Activated CD4-positive, alpha-beta T cell treated with anti-CD3 and anti-CD28 coated beads, Interleukin-10, Interleukin-2, amounts not matched to agents 100 ng/mL and 50 ng/mL, durations not matched to agents 16 hours and 8 hours (primary cell): ENCODE measurements at regions not wholly inside any gene's neighbourhood (a gene's known extent, or its start where the extent isn't known, plus 50 kb on each side); places are given as distances from the start of the nearest gene placed in this dataset.
"Not testable (repeated sequence)": the region's sequence is repeated elsewhere in the genome, so short reads cannot be mapped to it uniquely, and the experiment has no call there.

Experiments used
- DNase-seq: peaks from one replicate; pipeline ENCODE4 v3.0.0-alpha.2; 2020

DNA sequence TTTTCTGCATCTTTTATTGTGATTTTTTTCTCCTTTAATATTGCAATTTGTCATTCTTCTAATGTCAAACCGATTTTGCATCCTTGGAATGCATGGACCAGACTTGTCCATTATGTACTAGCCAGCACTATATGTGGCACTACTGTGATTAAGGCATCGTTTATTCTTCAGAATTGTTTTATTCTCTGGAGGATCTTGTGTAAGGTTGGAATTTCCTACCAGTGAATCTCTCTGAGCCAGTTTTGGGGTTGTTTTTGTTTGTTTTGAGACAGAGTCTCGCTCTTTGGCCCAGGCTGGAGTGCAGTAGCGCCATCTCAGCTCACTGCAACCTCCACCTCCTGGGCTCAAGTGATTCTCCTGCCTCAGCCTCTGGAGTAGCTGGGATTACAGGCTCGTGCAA is 58.5 kb downstream of the IGLL5 start:
- no peak for DNase-seq

GRCh38 chr22:22948651-22949571 is 61.3 kb downstream of the IGLL5 start:
- no peak for DNase-seq

DNA sequence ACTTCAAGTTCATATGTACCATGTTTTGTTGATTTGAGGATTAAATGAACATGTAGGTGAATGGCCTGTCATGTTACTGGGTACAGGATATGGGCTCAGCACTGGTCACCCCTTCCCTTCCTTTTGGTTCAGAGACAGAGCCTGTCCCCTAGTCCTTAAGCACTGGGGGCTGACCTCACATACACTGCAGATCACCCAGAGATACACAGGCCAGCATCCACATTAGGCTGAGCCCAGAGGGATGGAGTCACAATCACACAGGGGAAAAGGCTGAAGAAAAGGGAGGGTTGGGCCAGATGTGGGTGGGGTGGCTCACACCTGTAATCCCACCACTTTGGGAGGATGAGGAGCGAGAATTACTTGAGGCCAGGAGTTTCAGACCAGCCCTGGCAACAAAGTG is 62.3 kb downstream of the IGLL5 start:
- no peak for DNase-seq

DNA sequence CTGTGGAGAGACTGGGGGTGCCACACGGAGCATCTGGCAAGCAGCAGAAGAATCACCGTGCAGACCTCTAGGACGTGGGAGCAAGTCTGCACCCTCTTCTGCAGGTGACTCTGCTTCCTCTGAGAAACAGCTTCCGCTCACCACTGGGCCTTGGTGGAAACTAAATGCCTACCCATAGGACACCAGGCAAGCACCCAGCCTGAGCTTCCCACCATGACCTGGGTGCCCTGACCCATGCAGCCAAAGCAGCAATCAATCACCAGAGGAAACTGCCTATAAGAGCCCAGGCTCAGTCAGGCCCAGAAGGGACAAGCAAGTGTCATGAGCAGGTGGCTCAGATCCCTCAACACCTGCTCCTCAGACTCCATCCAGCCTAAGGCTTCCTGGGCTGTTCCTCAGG is 63.4 kb downstream of the IGLL5 start:
- no peak for DNase-seq

- no peak for DNase-seq
These were observed 65.1 kb downstream of the IGLL5 start for GRCh38 chr22:22952531-22953280.

DNA sequence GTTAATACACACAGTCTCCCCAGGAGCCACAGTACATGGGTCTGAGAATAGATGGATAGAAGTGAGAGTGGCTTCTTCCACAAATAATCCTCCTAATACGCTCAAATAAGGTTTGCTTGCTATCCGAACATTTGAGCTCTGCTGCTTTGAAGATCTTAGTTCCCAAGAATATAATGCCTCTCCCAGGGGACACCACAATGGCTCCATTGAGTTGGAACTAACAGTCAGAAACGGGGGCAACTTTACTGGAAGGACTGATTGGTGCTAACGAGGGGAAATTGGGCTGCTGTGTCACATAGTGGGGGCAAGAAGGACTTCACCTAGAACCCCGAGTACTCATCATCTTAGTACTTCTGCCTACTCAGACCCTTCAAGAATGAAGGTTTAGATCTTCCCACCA is 66.2 kb downstream of the IGLL5 start:
- DNase-seq = no peak

DNA sequence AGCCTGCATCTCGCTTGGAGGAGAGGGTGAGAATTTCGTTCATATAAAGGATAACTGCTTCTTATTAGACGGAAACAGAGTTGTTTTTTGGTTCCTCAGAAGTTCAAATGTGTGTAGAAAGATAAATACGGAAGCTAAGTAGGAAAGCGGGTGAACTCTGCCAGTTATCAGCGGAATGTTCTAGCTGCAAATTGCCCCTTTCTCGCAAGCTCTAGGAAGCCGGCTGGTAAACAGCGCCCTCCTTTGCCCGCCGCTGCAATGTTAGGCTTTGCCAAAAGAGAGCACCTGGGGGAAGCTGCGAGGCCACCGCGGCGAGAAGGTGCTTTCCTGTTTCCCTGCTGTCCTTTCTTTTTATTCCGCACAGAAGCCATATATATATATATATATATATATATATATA is 67.0 kb downstream of the IGLL5 start:
- DNase-seq = peak; percentile 20

- no peak for DNase-seq
These were observed 67.7 kb downstream of the IGLL5 start for GRCh38 chr22:22955276-22955798.

DNA sequence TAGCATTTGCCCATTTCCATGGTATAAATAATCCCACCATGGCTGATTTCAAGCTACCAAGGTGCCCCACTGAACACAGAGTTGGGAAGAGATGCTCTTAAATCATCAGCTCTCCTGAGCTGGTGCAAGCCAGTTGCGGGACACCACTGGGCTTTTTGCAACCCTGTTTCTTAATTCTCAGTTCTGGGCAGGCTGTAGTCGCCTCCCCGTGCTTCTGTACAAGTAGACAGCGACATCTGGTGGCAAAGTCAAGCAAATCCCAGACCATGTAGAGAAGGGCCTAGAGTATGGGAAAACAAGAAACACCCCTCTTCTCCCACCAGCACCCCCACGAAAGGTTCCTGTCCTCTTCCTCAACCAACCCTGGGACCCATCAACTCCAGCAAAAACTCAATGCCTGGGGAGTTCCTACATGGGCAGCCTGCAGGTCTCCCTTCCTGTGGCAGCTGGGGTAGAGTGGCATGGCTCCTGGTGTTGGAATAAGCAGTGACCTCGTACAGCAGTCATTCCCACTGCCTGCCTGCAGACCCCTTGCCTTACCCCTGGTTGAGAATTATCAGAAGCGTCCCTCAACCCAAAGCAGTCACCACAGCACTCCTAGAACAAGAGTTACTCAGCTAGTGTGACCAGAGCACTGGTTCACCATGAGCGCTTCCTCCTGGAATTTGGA is 68.4 kb downstream of the IGLL5 start:
- DNase-seq = peak; percentile 75

DNA sequence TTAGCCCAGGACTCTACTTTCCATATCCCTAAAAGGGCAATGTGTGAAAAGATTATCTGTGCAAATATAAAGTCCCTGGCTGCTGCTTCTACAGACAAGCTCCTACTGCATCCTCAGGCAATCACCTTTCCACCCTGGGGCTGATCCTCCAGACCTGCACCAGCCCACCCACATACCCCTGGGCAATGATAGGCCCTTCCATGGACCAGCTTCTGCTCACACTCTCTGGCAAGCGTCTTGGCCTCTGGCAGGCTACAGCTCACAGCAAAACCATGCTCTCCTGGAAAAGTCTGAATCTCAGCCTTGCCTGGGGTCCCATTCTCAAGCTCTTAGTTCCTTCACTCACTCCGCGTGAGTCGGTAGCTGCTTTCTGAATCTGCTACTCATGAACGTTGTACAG is 69.5 kb downstream of the IGLL5 start:
- DNase-seq = no peak

DNA sequence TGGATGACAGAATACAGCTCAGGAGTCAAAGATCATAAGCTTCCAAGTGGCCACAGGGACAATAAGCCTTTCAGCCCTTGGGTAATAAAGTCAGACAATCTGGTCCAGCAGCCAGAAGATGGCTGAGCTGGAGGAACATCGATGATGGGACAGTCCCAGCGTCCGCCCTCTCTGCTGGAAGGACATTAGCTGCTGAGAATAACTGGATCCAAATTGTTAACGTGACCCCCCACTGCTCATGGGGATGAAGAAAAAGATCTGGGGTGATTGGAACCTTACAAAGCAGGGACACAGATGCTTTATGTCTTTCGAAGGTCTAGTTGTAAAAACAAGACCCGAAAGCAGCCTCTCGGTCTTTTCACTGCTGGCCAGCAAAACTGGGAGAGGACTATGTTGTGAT is 71.0 kb downstream of the IGLL5 start:
- DNase-seq = no peak

DNA sequence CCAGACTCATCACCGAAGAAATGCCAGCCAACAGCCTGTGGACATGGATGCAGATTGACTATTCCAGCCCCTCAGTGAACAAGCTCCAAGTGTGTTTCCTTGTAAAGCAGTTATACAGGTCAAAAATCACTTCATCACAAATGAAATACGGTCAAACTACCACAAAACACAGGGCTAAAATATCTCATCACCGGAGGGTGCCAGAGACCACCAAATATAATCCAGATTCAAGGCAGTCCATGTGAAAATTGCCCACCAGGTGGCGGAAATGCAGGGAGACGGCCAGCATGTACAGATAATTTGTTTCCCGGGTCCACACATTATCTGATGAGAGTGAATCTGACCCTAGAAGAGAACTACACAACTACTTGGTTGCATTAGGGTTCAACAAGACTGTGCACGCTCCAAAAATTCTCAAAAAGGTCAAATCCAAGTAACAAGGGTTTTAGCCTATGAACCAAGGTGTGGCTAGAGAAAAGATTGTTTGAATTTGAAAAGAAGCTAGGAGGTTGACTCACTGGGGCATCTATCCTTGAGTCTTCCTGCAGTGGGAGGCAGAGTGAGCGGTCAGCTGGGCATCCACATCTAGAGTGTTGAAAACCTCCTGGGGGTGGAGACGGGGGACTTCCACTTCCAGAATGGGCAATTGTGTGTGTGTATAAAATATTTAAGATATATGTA is 71.7 kb downstream of the IGLL5 start:
- DNase-seq = peak; percentile 66

GRCh38 chr22:22960307-22960706 is 72.7 kb downstream of the IGLL5 start:
- no peak for DNase-seq

DNA sequence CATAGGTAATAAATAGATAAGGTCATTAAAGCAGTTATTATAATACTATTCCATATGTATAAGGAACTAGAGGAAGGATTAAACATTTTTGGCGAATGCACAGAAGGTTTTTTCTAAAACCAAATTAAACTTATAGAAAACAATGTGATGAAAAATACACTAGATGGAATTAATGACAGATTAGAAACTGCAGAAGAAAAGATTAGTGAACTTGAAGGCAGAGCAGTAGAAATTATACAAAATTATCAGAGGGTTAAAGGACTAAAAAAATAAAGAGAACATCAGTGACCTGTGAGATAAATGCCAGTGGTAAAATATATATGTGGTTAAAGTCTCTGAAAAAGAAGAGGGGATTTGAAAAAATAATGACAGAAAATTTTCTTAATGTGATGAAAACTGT is 74.0 kb downstream of the IGLL5 start:
- DNase-seq = no peak

DNA sequence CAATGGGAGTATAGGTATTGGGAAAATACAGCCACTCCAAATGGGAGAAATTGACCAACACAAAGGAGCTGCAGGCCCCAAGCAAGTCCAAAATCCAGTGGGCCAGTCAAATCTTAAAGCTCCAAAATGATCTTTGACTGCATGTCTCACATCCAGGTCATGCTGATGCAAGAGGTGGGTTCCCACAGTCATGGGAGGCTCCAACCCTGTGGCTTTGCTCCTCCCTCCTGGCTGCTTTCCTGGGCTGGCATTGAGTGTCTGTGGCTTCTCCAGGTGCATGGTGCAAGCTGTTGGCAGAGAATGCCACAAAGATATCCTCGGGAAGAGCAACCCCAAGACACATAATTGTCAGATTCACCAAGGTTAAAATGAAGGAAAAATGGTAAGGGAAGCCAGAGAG is 80.8 kb downstream of the IGLL5 start:
- DNase-seq = no peak

DNA sequence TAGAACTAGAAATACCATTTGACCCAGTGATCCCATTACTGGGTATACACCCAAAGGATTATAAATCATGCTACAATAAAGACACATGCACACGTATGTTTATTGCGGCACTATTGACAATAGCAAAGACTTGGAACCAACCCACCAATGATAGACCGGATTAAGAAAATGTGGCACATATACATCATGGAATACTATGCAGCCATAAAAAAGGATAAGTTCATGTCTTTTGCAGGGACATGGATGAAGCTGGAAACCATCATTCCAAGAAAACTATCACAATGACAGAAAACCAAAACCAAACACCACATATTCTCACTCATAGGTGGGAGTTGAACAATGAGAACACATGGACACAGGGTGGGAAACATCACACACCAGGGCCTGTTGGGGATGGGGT is 85.0 kb downstream of the IGLL5 start:
- DNase-seq = not testable (repeated sequence)

DNA sequence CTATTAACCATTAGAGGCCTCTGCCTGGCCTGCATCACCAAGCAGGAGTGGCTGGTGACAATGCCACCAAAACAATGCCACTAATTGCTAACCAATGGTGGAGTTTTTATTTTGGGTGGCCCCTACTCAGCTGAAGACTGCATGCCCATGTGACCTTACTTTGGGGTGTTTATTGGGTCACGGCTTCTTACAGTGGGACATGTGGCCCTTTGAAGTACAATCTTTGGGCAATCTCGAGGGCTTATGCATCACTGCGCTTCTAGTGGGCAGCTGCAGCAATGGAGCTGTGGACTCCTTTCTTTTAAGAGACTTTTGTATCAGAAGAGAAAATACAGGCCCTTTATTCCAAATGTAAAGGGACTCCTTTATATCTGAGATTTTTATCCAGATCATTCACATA is 85.7 kb downstream of the IGLL5 start:
- DNase-seq = no peak

DNA sequence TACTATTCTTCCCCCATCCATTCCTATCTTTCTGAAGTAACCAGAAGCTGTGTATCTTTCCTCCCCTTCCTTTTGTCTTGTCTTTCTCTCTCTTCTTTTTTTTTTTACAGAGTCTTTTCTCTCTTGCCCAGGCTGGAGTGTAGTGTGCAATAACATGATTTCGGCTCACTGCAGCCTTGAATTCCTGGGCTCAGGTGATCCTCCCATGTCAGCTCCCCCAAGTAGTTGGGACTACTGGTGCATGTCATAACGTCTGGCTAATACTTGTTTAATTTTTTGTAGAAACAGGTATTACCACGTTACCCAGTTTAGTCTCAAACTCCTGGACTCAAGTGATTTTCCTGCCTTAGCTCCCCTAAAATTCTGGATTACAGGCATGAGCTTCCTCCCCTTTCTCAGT is 86.5 kb downstream of the IGLL5 start:
- DNase-seq = no peak

- DNase-seq = no peak
These were observed 87.4 kb downstream of the IGLL5 start for GRCh38 chr22:22974795-22975580.

- DNase-seq = no peak
These were observed 88.7 kb downstream of the IGLL5 start for GRCh38 chr22:22976033-22976922.
